SK-N-SH (cell line): ENCODE measurements at regions not wholly inside any gene's neighbourhood (a gene's known extent, or its start where the extent isn't known, plus 50 kb on each side); places are given as distances from the start of the nearest gene placed in this dataset.

Experiments
- CTCF ChIA-PET: fragments of 300-600, 350-600 bp; formaldehyde crosslinking; extraction: SDS; loops from one replicate; lab custom pipeline; 2021; lab: Yijun Ruan, JAX
- POLR2A ChIA-PET: fragments of 350-600 bp; sonication (Branson Sonifier 250); formaldehyde crosslinking; extraction: SDS; loops from one replicate; lab custom pipeline; 2020; ENCODE audit warnings: antibody characterized with exemption, inconsistent platforms; lab: Yijun Ruan, JAX
- DNase-seq: peaks from one replicate; pipeline ENCODE4 v3.0.0; 2012
- H2AFZ ChIP-seq: fragments of 200-600 bp; sonication (generic); 2 replicates; pipeline ENCODE4 v1.8.1; 2016; ENCODE audit warnings: antibody characterized with exemption, mild to moderate bottlenecking, low read depth
- H3F3A ChIP-seq: fragments of 200-600 bp; sonication (generic); replicated peaks from 2 replicates; pipeline ENCODE3; 2016; ENCODE audit warnings: antibody characterized with exemption, mild to moderate bottlenecking; ENCODE audit not compliant: insufficient read depth
- H3K27ac ChIP-seq, 2 experiments: fragments of 200-500 bp in 1 of 2; fragments of 200-600 bp in 1 of 2; sonication (Bioruptor generic) in 1 of 2; sonication (generic), shearing (Covaris generic) in 1 of 2; 2 replicates each; pipeline versions ENCODE4 v1.5.1 to v1.6.1; 2014 to 2016; ENCODE audit warnings: low read depth in 2 of 2, inconsistent platforms in 1 of 2, low read length in 1 of 2, mild to moderate bottlenecking in 1 of 2, mixed read lengths in 1 of 2
- H3K27me3 ChIP-seq: fragments of 200-600 bp; sonication (generic), shearing (Covaris generic); 2 replicates; pipeline ENCODE4 v1.6.1; 2016; ENCODE audit warnings: mixed run types; ENCODE audit not compliant: insufficient read depth
- H3K36me3 ChIP-seq, 2 experiments: fragments of 200-500 bp in 1 of 2; fragments of 200-600 bp in 1 of 2; sonication (Bioruptor generic) in 1 of 2; sonication (generic) in 1 of 2; replicated peaks in 1 of 2; 2 replicates each; pipeline versions ENCODE3 to v1.5.1; 2014 to 2016; ENCODE audit warnings: low read length in 1 of 2, mild to moderate bottlenecking in 1 of 2; ENCODE audit not compliant: insufficient read depth in 2 of 2, control insufficient read depth in 1 of 2
- H3K4me1 ChIP-seq, 2 experiments: fragments of 200-500 bp in 1 of 2; fragments of 200-600 bp in 1 of 2; sonication (Bioruptor generic) in 1 of 2; sonication (generic), shearing (Covaris generic) in 1 of 2; 2 replicates each; pipeline versions ENCODE4 v1.5.1 to v1.6.1; 2014 to 2016; ENCODE audit warnings: low read depth in 1 of 2, low read length in 1 of 2, mixed run types in 1 of 2; ENCODE audit not compliant: insufficient read depth in 2 of 2, control insufficient read depth in 1 of 2
- H3K4me2 ChIP-seq: fragments of 200-600 bp; sonication (generic), shearing (Covaris generic); 2 replicates; pipeline ENCODE4 v1.6.1; 2017; ENCODE audit warnings: mixed run types
- H3K4me3 ChIP-seq, 2 experiments: fragments of 200-500 bp in 1 of 2; fragments of 200-600 bp in 1 of 2; sonication (Bioruptor generic) in 1 of 2; sonication (generic), shearing (Covaris generic) in 1 of 2; 2 replicates each; pipeline versions ENCODE4 v1.5.1 to v1.8.1; 2014 to 2016; ENCODE audit warnings: low read depth in 2 of 2, inconsistent platforms in 1 of 2, low read length in 1 of 2, mild to moderate bottlenecking in 1 of 2, mixed read lengths in 1 of 2, moderate library complexity in 1 of 2
- H3K79me2 ChIP-seq: fragments of 200-600 bp; sonication (generic); 2 replicates; pipeline ENCODE4 v1.8.1; 2017; ENCODE audit warnings: mild to moderate bottlenecking; ENCODE audit not compliant: insufficient read depth
- H3K9ac ChIP-seq: fragments of 200-600 bp; sonication (generic); 2 replicates; pipeline ENCODE4 v1.6.1; 2017; ENCODE audit warnings: mixed run types
- H3K9me2 ChIP-seq: fragments of 200-600 bp; sonication (generic); 2 replicates; pipeline ENCODE4 v1.6.1; 2017; ENCODE audit warnings: mixed run types
- H3K9me3 ChIP-seq: fragments of 200-600 bp; sonication (generic); 2 replicates; pipeline ENCODE4 v1.6.1; 2017; ENCODE audit warnings: mixed run types, mild to moderate bottlenecking, moderate library complexity
- H4K20me1 ChIP-seq: fragments of 200-600 bp; sonication (generic); 2 replicates; pipeline ENCODE4 v1.6.1; 2017; ENCODE audit warnings: mild to moderate bottlenecking, mixed run types; ENCODE audit not compliant: insufficient read depth
- CHD2 ChIP-seq: fragments of 150-350 bp; IDR thresholded peaks from 2 replicates; pipeline ENCODE4 v1.6.1; 2018; ENCODE audit warnings: low read length; ENCODE audit not compliant: partially characterized antibody
- EP300 ChIP-seq, 2 experiments: IDR thresholded peaks; 2 replicates each; pipeline versions ENCODE4 v1.4.0 to v1.6.1; 2012; ENCODE audit warnings: borderline replicate concordance in 1 of 2, low read depth in 1 of 2, low read length in 1 of 2
- GATA2 ChIP-seq: sonication (generic); formaldehyde crosslinking; IDR thresholded peaks from 2 replicates; pipeline ENCODE4 v1.5.0; 2020; ENCODE audit warnings: mild to moderate bottlenecking, missing genetic modification reagents
- MXI1 ChIP-seq: IDR thresholded peaks from 2 replicates; pipeline ENCODE4 v1.6.1; 2012; ENCODE audit warnings: mild to moderate bottlenecking, low read depth, low read length, improper control_type of control experiment
- NFIC ChIP-seq: IDR thresholded peaks from 2 replicates; pipeline ENCODE4 v1.4.0; 2012; ENCODE audit warnings: borderline replicate concordance
- NRF1 ChIP-seq: IDR thresholded peaks from 2 replicates; pipeline ENCODE4 v1.6.1; 2012; ENCODE audit warnings: low read depth, mild to moderate bottlenecking, low read length
- RCOR1 ChIP-seq: fragments of 150-350 bp; IDR thresholded peaks from 2 replicates; pipeline ENCODE4 v1.6.1; 2017; ENCODE audit warnings: antibody characterized with exemption, low read length
- REST ChIP-seq: IDR thresholded peaks from 2 replicates; pipeline ENCODE4 v1.6.1; 2012; ENCODE audit warnings: mild to moderate bottlenecking, low read depth, low read length, moderate library complexity
- RFX5 ChIP-seq: IDR thresholded peaks from 2 replicates; pipeline ENCODE4 v1.6.1; 2012; ENCODE audit warnings: mild to moderate bottlenecking, improper control_type of control experiment, low read length
- TEAD4 ChIP-seq: IDR thresholded peaks from 2 replicates; pipeline ENCODE4 v1.4.0; 2012; ENCODE audit warnings: mild to moderate bottlenecking, borderline replicate concordance; ENCODE audit not compliant: insufficient read depth
- YY1 ChIP-seq: IDR thresholded peaks from 2 replicates; pipeline ENCODE4 v1.4.0; 2012; ENCODE audit warnings: low read depth, mild to moderate bottlenecking
- WGBS: methylation state at CpG from one replicate; pipeline ENCODE4 v1.1.6; 2017; ENCODE audit warnings: low lambda C conversion rate; 5-methylcytosine and 5-hydroxymethylcytosine counted together
- TF ChIP-seq, protein P1 (sequence below): fragments of 150-350 bp; IDR thresholded peaks from 2 replicates; pipeline ENCODE4 v1.6.1; 2016; ENCODE audit warnings: mild to moderate bottlenecking, low read depth, low read length
- TF ChIP-seq, protein P2 (sequence below): fragments of 200-600 bp; sonication (generic); IDR thresholded peaks from 2 replicates; pipeline ENCODE4 v1.6.1; 2017; ENCODE audit warnings: antibody characterized with exemption, mild to moderate bottlenecking, moderate library complexity

- Histone ChIP-seq H3K79me2 (no peaks in the 10 kb centered on the region; the same call in 1 of the 2 replicates), H3K4me3 (no peak overlapping the region), H3K27ac (no peak overlapping the region), H2AFZ (no peak overlapping the region), H3K4me2 (no peak overlapping the region), H3K27me3 (no peaks in the 10 kb centered on the region), H3K36me3 (no peaks in the 10 kb centered on the region), H3K9me2 (no peaks in the 10 kb centered on the region), H3K9me3 (no peaks in the 10 kb centered on the region), H4K20me1 (no peaks in the 10 kb centered on the region), H3K4me1 (no peaks in the 10 kb centered on the region), H3F3A (no peaks in the 10 kb centered on the region), H3K9ac (no peak overlapping the region)
- no peak for DNase-seq
- no peak for TF ChIP-seq YY1
- TF ChIP-seq NRF1, result no peak
- no peak for TF ChIP-seq GATA2 (CRISPR knock-in tag)
- no peak for TF ChIP-seq MXI1
- no peak for TF ChIP-seq EP300 (IDR thresholded peaks at IDR 0.05; ENCODE audit: borderline replicate concordance in 1 of 2, low read depth in 1 of 2, low read length in 1 of 2)
- TF ChIP-seq, protein P1, sequence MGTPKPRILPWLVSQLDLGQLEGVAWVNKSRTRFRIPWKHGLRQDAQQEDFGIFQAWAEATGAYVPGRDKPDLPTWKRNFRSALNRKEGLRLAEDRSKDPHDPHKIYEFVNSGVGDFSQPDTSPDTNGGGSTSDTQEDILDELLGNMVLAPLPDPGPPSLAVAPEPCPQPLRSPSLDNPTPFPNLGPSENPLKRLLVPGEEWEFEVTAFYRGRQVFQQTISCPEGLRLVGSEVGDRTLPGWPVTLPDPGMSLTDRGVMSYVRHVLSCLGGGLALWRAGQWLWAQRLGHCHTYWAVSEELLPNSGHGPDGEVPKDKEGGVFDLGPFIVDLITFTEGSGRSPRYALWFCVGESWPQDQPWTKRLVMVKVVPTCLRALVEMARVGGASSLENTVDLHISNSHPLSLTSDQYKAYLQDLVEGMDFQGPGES, result no peak
- TF ChIP-seq CHD2, result no peak
- TF ChIP-seq, protein P2, sequence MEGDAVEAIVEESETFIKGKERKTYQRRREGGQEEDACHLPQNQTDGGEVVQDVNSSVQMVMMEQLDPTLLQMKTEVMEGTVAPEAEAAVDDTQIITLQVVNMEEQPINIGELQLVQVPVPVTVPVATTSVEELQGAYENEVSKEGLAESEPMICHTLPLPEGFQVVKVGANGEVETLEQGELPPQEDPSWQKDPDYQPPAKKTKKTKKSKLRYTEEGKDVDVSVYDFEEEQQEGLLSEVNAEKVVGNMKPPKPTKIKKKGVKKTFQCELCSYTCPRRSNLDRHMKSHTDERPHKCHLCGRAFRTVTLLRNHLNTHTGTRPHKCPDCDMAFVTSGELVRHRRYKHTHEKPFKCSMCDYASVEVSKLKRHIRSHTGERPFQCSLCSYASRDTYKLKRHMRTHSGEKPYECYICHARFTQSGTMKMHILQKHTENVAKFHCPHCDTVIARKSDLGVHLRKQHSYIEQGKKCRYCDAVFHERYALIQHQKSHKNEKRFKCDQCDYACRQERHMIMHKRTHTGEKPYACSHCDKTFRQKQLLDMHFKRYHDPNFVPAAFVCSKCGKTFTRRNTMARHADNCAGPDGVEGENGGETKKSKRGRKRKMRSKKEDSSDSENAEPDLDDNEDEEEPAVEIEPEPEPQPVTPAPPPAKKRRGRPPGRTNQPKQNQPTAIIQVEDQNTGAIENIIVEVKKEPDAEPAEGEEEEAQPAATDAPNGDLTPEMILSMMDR, result no peak
- TF ChIP-seq REST, result no peak
- TF ChIP-seq TEAD4, result no peak
- TF ChIP-seq RFX5, result no peak
- TF ChIP-seq RCOR1, result no peak
- TF ChIP-seq NFIC, result no peak
- CTCF ChIA-PET, result no interaction called here
- POLR2A ChIA-PET, result no interaction called here
- 46% methylated on average over 14 of the region's 14 CpGs for WGBS
Measured at GRCh38 chr14:86217523-86217922, 687.6 kb downstream of the FLRT2 start.
